Sciatic nerve (tissue), 2 donors: ENCODE measurements at regions not wholly inside any gene's neighbourhood (a gene's known extent, or its start where the extent isn't known, plus 50 kb on each side); places are given as distances from the start of the nearest gene placed in this dataset.

Experiments used
- ATAC-seq: fragments of 200-7000 bp; cut with Tn5 transposase; one replicate; pipeline ENCODE4 v1.9.1; 2020; ENCODE audit warnings: mild to moderate bottlenecking, moderate library complexity
- DNase-seq: peaks from one replicate; pipeline ENCODE4 v3.0.0-alpha.2; 2020; ENCODE audit warnings: low spot score
- intact Hi-C: fragments of 100-400 bp; cut with DNase I; formaldehyde crosslinking; loops from one replicate; pipeline ENCODE4 v1.14.2; 2022
- donor health status: DM: no; HTN: no; CAD: no.
- donor health status: DM: no; HTN: no; CAD: no.

DNA sequence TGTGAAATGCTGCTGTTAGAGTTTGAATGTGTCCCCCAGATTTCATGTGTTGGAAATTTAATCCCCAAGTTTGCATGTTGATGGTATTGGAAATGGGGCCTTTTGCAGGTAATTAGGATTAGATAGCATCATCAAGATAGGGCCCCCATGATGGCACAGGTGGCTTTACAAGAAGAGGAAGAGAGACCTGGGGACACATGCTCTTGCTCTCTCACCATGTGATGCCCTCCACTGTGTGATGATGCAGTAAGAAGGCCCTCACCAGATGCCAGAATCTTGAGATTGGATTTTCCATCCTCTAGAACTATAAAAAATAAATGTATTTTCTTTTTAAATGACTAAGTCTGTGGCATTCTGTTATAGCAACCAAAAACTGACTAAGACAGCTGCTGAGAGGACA lies 57.0 kb upstream of the NEK7 start:
- ATAC-seq: no peak
- DNase-seq: no peak
- intact Hi-C loops: no loop called here

DNA sequence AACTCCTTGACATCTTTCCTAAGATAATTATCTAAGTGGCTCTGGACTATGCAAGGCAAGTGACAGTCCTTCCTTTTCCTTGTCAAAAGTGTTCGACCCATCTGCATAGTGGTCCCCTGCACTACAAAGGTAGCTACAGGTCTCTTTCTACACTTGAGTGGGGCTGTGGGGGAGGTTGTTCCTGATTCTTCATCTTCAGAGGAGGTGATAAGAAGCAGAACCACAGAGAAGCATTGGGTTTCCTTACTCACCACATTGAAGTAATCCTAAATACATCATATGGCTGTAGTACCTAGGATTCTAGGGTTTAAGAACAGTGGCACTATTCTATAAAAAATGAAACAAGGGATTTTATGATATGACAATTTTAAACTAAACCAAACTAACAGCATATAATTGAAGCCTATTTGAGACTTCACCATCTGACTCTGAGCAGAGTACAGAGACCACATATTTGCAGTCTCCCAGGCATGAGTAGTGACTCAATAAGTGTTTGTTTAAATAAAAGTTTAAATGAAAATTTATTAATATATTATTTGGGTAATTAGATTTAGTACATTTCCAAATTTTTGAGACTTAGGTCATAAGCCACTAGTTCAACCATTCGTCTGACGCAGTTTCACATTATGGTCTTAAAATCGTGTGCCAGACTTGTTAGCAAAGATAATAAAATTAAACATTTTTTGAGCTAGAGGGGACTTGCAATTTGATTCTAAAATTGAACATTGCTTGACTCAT lies 54.9 kb upstream of the NEK7 start:
- ATAC-seq (no peak), DNase-seq (no peak)
- intact Hi-C loops: no loop called here

DNA sequence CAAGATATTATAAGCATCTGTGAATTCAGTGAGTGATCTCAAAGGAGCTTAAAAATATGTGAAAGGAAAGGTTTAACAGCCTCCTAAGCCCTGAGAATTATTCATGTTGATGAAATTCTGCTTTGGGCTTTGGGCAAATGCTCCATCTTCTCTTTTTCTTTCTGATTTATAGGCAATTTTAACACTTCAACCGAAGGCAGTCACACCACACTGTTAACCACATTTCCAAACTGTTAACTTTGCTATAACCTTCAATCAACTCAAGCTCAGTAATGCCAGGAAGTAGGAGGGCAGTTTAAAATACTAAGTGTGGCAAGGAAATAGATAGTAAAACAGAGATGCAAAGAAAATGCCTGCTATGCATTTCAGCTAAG lies 54.4 kb upstream of the NEK7 start:
- intact Hi-C loops: no loop called here
- ATAC-seq: no peak
- DNase-seq: no peak

DNA sequence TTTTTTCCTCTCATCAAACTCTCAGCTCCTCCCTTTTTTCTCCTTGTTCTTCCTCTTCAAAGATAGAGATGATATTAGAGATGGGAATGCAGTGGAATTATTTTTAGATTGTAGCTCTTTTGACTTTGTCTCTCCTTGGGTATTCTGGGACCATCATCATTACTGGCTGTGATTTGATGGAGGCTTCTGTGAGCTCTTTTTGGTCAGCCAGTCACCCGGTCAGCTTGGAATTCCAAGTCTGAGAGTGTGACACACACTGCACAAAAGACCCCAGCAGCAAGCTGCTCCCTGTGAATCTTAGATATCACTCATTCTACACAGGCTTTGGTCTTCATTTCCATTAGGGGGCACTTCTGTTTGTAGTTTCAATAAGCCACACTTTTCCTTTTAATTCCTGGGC lies 51.6 kb upstream of the NEK7 start:
- no peak for ATAC-seq
- no peak for DNase-seq
- intact Hi-C loops: no loop called here

DNA sequence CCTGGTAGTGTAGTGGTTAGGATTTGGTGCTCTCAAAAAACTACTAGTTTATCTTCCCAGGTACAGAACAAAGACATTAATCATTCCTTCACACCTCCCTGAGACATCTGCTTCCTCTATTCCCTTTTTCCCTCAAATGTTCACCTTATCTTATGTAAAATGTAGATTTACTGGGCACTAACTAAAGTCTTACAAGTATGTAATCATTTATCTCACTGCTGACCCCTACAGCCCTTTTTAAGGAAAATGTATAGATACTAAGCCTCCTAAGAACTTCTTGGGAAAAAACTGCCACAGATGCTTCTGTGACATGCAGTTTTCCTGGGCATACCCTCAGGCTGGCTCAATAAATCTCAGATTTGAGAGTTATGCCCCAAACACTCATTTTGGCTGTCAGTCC lies 50.8 kb upstream of the NEK7 start:
- intact Hi-C loops: no loop called here
- DNase-seq (no peak), ATAC-seq (no peak)
